HEK293T (cell line): ENCODE measurements at regions not wholly inside any gene's neighbourhood (a gene's known extent, or its start where the extent isn't known, plus 50 kb on each side); places are given as distances from the start of the nearest gene placed in this dataset.

Experiments
- CTCF ChIA-PET: fragments of 350-600 bp; formaldehyde crosslinking; extraction: SDS; loops from one replicate; lab custom pipeline; 2021; ENCODE audit warnings: antibody characterized with exemption, inconsistent platforms; lab: Yijun Ruan, JAX
- POLR2A ChIA-PET: fragments of 350-600 bp; formaldehyde crosslinking; extraction: SDS; loops from one replicate; lab custom pipeline; 2020; ENCODE audit warnings: antibody characterized with exemption, inconsistent platforms; lab: Yijun Ruan, JAX
- DNase-seq: peaks from one replicate; pipeline ENCODE4 v3.0.0; 2012; ENCODE audit warnings: mixed read lengths; ENCODE audit errors: extremely low spot score
- ARNT ChIP-seq: fragments of 450-650 bp; IDR thresholded peaks from 2 replicates; pipeline ENCODE4 v1.6.1; 2017; ENCODE audit warnings: mild to moderate bottlenecking
- BHLHE40 ChIP-seq: fragments of 450-650 bp; IDR thresholded peaks from 2 replicates; pipeline ENCODE4 v1.6.1; 2016; ENCODE audit warnings: mild to moderate bottlenecking, moderate library complexity, borderline replicate concordance
- CTBP1 ChIP-seq: fragments of 450-650 bp; IDR thresholded peaks from 2 replicates; pipeline ENCODE4 v1.6.1; 2016; ENCODE audit warnings: borderline replicate concordance
- ELF4 ChIP-seq: fragments of 450-650 bp; IDR thresholded peaks from 2 replicates; pipeline ENCODE4 v1.6.1; 2017; ENCODE audit warnings: antibody characterized with exemption
- FOXA1 ChIP-seq: fragments of 450-650 bp; IDR thresholded peaks from 2 replicates; pipeline ENCODE4 v1.6.1; 2016; ENCODE audit warnings: mild to moderate bottlenecking
- FOXK2 ChIP-seq: fragments of 450-650 bp; IDR thresholded peaks from 2 replicates; pipeline ENCODE4 v1.6.1; 2016; ENCODE audit warnings: mild to moderate bottlenecking
- FOXM1 ChIP-seq: fragments of 450-650 bp; IDR thresholded peaks from 2 replicates; pipeline ENCODE4 v1.6.1; 2017; ENCODE audit warnings: mild to moderate bottlenecking, borderline replicate concordance
- HDGF ChIP-seq: fragments of 450-650 bp; IDR thresholded peaks from 2 replicates; pipeline ENCODE4 v1.6.1; 2017; ENCODE audit warnings: antibody characterized with exemption, borderline replicate concordance
- L3MBTL2 ChIP-seq: fragments of 450-650 bp; conservative IDR thresholded peaks from 2 replicates; pipeline ENCODE4 v1.6.1; 2016; ENCODE audit warnings: mild to moderate bottlenecking
- LEF1 ChIP-seq: fragments of 450-650 bp; IDR thresholded peaks from 2 replicates; pipeline ENCODE4 v1.6.1; 2017; ENCODE audit warnings: mild to moderate bottlenecking, borderline replicate concordance
- NFRKB ChIP-seq: fragments of 450-650 bp; IDR thresholded peaks from 2 replicates; pipeline ENCODE4 v1.6.1; 2016; ENCODE audit warnings: mild to moderate bottlenecking, moderate library complexity
- SP1 ChIP-seq: fragments of 450-650 bp; IDR thresholded peaks from 2 replicates; pipeline ENCODE4 v1.6.1; 2017
- SUZ12 ChIP-seq: fragments of 450-650 bp; IDR thresholded peaks from 2 replicates; pipeline ENCODE4 v1.6.1; 2016; ENCODE audit warnings: mild to moderate bottlenecking
- TARDBP ChIP-seq: fragments of 450-650 bp; IDR thresholded peaks from 2 replicates; pipeline ENCODE4 v1.6.1; 2016
- ZNF384 ChIP-seq: fragments of 450-650 bp; IDR thresholded peaks from 2 replicates; pipeline ENCODE4 v1.6.1; 2016
- TF ChIP-seq, protein P1 (sequence below): fragments of 450-650 bp; IDR thresholded peaks from 2 replicates; pipeline ENCODE4 v1.6.1; 2016

DNA sequence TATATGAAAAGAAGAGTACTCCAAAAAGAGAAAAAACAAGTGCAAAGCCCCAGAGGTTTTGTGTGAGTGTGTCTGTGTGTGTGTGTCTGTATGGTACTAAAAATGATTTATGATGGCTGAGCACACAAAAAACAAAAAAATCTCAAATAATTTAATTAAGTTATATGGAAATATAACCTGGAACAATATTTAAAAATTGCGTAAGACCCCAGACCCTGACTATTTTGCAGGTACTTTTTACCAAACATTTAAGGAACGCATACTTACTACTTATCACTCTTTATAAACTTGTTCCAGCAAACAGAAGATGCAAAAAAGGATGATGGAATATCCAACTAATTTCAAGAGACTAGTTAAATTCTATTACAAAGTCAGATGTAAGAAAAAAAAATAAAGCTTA lies 317.4 kb upstream of the KCNH7 start:
- ChIA-PET CTCF (interaction anchor here (0.6 to 0.7 kb wide), 2 partner anchors 1003 to 1158 kb away, joined by 3 to 6 read pairs; no protein-coding TSS in a partner anchor), POLR2A (no interaction called here)
- TF ChIP-seq CTBP1 (no peak), NFRKB (no peak)
- TF ChIP-seq, protein P1, sequence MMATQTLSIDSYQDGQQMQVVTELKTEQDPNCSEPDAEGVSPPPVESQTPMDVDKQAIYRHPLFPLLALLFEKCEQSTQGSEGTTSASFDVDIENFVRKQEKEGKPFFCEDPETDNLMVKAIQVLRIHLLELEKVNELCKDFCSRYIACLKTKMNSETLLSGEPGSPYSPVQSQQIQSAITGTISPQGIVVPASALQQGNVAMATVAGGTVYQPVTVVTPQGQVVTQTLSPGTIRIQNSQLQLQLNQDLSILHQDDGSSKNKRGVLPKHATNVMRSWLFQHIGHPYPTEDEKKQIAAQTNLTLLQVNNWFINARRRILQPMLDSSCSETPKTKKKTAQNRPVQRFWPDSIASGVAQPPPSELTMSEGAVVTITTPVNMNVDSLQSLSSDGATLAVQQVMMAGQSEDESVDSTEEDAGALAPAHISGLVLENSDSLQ: peak; percentile 44; the same call in 1 of the 2 replicates
- no peak for DNase-seq

DNA sequence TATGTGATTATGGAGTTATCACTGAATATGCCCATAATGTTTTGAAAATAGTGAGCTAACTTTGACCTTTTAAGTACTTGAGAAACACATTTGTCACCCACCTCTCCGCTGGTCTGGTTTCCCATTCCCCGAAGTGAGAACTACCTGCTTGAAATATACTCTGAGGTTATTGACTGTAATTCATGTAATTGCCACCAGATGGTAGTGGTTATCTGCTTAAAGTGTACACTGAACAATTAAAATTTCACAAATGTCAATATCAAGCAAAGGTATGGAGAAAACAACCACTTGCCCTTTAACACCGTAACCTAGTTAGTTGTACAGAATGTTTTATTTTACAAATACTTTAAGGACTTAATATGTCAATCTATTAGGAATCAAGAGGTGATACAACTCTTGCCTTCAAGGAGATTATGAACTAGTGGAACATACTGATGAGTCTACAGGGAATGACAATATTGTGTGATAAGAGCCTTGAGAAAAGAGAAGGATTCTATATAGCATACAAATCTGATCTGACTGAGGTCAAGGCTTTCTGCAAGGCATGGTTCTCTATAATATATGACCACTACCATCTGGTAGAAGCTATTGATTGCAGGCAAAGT lies 316.8 kb upstream of the KCNH7 start:
- POLR2A ChIA-PET: no interaction called here
- DNase-seq: peak; percentile 41
- CTCF ChIA-PET: interaction anchor here (0.7 kb wide), 1 partner anchor 176 kb away, joined by 3 read pairs; no protein-coding TSS in a partner anchor
- TF ChIP-seq HDGF (no peak), FOXA1 (no peak), BHLHE40 (no peak), SP1 (no peak), NFRKB (no peak), ELF4 (no peak), L3MBTL2 (no peak), FOXM1 (no peak), ZNF384 (no peak), SUZ12 (no peak), LEF1 (no peak), TARDBP (no peak), FOXK2 (no peak), CTBP1 (no peak), ARNT (no peak)
- TF ChIP-seq, protein P1: no peak

DNA sequence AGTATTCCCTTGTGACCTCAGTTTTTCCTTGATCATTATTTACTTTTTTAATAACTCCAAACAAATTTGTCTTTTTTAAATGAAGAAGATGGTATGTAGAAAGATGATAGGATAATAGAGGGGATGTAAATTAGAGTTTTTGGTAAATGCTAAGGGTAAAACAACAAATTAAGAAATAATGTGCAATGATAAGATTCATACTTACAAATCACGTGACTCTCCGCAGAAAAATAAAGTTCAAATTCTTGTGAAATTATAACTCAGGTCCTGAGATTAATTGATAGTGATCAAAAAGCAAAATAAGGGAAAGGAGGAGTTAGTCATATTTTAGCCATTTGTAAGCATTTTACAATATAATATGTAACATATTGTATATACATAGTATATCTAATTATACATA lies 304.1 kb upstream of the KCNH7 start:
- POLR2A ChIA-PET: no interaction called here
- no peak for DNase-seq
- no peak for TF ChIP-seq CTBP1
- no peak for TF ChIP-seq TARDBP
- TF ChIP-seq ARNT: no peak
- TF ChIP-seq, protein P1: no peak
- no peak for TF ChIP-seq L3MBTL2
- TF ChIP-seq BHLHE40: no peak
- CTCF ChIA-PET: no interaction called here

DNA sequence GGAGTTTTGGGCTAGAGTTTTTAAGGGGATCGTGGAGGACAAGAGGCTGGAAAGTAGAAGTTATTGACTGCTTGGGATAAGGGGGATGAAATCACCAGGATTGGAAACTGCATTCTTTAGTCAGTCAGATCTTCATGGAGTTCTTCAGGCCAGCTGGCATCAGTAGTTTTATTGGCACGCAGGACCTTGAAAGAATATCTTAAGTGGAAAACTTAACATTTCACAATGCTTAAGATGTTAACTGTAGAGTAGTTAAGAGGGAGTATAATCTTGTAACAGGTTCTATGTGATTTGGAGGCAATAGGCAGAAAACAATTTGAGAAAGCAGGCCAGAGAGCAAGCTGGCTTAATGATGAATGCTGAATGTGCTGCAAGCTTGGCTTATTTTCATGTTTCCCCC lies 300.4 kb upstream of the KCNH7 start:
- ChIA-PET CTCF (no interaction called here), POLR2A (no interaction called here)
- DNase-seq: no peak
- TF ChIP-seq ARNT (no peak), SP1 (no peak), FOXA1 (no peak), BHLHE40 (no peak), ELF4 (no peak), L3MBTL2 (no peak), SUZ12 (no peak), CTBP1 (no peak), FOXK2 (no peak), TARDBP (no peak), ZNF384 (no peak), NFRKB (no peak)

DNA sequence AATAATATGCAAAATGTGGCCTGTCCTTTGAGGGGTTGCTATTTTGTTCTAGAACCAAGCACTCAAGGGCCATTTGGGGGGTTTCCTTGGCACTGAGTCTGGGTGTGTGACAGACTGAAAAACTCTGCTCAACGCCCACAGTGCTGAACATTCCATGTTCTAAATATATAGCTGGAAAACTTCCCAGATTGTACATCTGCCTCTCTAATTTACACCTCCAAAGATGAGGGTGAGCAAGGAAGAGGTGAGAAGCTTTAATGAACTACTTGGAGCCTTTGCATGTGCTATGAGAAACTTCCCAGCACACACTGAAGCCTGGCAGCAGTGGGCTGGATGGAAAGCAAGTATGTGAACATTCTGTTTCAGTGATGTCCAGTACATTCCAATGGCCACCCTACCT lies 296.7 kb upstream of the KCNH7 start:
- TF ChIP-seq ELF4: no peak
- TF ChIP-seq ARNT: no peak
- TF ChIP-seq, protein P1: no peak
- no peak for TF ChIP-seq NFRKB
- TF ChIP-seq FOXM1: no peak
- no peak for TF ChIP-seq L3MBTL2
- TF ChIP-seq BHLHE40: no peak
- no peak for TF ChIP-seq ZNF384
- ChIA-PET POLR2A (no interaction called here), CTCF (no interaction called here)
- no peak for DNase-seq

DNA sequence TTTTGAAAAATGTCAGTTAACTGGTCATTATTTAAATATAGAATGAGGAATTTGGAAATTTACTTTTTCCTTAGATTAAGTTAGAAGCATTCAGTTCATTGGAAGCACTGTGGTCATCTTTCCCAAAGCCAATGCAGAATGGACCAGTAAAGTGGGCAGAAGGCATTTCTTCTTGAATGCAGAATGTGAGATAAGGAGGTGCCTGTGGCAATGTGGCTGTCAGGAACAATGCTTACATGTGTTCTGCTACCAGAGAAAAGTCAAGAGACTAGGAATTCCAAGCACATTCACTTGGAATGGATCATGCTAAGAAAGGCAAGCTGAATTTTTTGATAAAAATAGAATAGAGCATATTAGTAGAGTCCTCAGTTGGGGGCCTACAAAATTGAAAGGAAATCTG lies 295.0 kb upstream of the KCNH7 start:
- DNase-seq: no peak
- POLR2A ChIA-PET: no interaction called here
- CTCF ChIA-PET: no interaction called here

More for the DNA sequence above, 295.0 kb upstream of the KCNH7 start:
- TF ChIP-seq NFRKB (no peak), BHLHE40 (no peak), FOXA1 (no peak), ARNT (no peak), LEF1 (no peak), SP1 (no peak), FOXK2 (no peak), ZNF384 (no peak), ELF4 (no peak), CTBP1 (no peak), FOXM1 (no peak), SUZ12 (no peak), TARDBP (no peak), HDGF (no peak), L3MBTL2 (no peak)
- TF ChIP-seq, protein P1: no peak
